AG04450 (cell line): ENCODE measurements at regions not wholly inside any gene's neighbourhood (a gene's known extent, or its start where the extent isn't known, plus 50 kb on each side); places are given as distances from the start of the nearest gene placed in this dataset.

Experiments
- CTCF ChIA-PET: fragments of 300-600, 350-600 bp; formaldehyde crosslinking; extraction: SDS; loops from one replicate; lab custom pipeline; 2022; ENCODE audit warnings: antibody characterized with exemption, inconsistent platforms; lab: Charles Lee
- POLR2A ChIA-PET: fragments of 350-600 bp; formaldehyde crosslinking; extraction: SDS; loops from one replicate; lab custom pipeline; 2021; ENCODE audit warnings: antibody characterized with exemption, inconsistent platforms; lab: Yijun Ruan, JAX
- DNase-seq: peaks from one replicate; pipeline ENCODE4 v3.0.0-alpha.2; 2011; ENCODE audit warnings: low read depth, low spot score
- H3K27ac ChIP-seq: one replicate; pipeline ENCODE4 v1.5.1; 2012; ENCODE audit warnings: low read depth, low read length, control low read depth
- H3K27me3 ChIP-seq: one replicate; pipeline ENCODE4 v1.6.0; 2012; ENCODE audit warnings: low read length; ENCODE audit not compliant: control insufficient read depth, insufficient read depth
- H3K4me3 ChIP-seq: 2 replicates; pipeline ENCODE4 v1.5.1; 2011; ENCODE audit warnings: mild to moderate bottlenecking, low read depth, low read length, control low read depth
- H3K9me3 ChIP-seq: 2 replicates; pipeline ENCODE4 v1.5.1; 2012; ENCODE audit warnings: low read length; ENCODE audit not compliant: control insufficient read depth, insufficient read depth
- TF ChIP-seq, protein P1 (sequence below): IDR thresholded peaks from 2 replicates; pipeline ENCODE4 v1.5.1; 2011; ENCODE audit warnings: low read depth, low read length, control low read depth, inconsistent platforms

DNA sequence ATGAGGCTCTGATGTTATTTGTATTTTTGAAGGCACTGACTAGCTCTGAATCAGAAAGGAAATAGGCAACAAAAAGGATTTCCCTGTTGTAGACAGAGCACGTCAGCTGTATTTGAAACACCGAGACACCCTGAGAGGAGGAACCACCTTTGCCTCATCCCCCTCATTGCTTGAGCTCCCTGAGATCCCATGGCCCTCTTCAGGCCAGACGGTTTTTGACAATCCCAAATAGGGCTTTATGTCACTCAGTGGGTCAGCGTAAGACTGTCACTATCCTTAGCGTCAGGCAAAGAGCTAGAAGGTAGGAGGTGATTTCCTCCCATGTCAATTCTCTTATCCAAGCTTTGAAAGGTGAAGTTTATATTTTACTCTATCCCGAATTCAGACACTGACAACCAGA is 254.3 kb downstream of the ZNF621 start:
- CTCF ChIA-PET, result no interaction called here
- Histone ChIP-seq H3K4me3 (no peak overlapping the region), H3K27me3 (no peaks in the 10 kb centered on the region), H3K27ac (no peak overlapping the region), H3K9me3 (no peaks in the 10 kb centered on the region; the same call in 1 of the 2 replicates)
- DNase-seq, result no peak
- POLR2A ChIA-PET, result no interaction called here
- TF ChIP-seq, protein P1, sequence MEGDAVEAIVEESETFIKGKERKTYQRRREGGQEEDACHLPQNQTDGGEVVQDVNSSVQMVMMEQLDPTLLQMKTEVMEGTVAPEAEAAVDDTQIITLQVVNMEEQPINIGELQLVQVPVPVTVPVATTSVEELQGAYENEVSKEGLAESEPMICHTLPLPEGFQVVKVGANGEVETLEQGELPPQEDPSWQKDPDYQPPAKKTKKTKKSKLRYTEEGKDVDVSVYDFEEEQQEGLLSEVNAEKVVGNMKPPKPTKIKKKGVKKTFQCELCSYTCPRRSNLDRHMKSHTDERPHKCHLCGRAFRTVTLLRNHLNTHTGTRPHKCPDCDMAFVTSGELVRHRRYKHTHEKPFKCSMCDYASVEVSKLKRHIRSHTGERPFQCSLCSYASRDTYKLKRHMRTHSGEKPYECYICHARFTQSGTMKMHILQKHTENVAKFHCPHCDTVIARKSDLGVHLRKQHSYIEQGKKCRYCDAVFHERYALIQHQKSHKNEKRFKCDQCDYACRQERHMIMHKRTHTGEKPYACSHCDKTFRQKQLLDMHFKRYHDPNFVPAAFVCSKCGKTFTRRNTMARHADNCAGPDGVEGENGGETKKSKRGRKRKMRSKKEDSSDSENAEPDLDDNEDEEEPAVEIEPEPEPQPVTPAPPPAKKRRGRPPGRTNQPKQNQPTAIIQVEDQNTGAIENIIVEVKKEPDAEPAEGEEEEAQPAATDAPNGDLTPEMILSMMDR, result no peak

DNA sequence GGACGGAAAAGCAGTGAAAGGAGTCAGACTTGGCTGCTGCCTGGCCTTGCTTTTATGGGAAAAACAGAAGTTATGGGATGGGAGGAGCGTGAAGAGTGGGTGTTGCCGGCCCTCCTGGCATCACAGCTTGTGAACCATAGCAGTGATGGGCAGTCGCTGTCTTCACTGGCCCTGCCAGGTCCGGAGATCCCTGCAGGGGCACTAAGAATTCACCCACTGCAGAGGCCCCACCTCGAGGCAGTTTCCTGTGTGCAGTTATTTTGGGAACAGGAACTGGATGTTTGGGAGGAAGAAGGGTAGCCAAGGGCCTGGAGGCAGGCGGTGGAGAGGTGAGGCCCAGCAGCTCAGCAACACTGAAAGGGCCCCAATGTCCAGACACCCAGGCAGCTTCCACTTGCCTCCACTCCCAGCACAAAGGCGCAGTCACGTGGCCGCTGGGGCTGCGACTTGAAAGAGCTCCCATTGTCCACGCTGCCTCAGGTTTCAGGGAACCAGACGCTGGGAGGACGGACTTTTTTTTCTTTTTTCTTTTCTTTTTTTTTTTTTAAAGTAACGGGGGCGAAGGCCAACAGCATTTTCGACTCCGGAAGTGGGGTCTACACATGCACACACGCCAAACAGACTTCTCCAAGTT is 255.6 kb downstream of the ZNF621 start:
- no peak for DNase-seq
- Histone ChIP-seq H3K4me3 (no peak overlapping the region), H3K27ac (no peak overlapping the region), H3K27me3 (no peaks in the 10 kb centered on the region), H3K9me3 (no peaks in the 10 kb centered on the region; the same call in 1 of the 2 replicates)
- ChIA-PET POLR2A (no interaction called here), CTCF (no interaction called here)
- TF ChIP-seq, protein P1, result no peak

DNA sequence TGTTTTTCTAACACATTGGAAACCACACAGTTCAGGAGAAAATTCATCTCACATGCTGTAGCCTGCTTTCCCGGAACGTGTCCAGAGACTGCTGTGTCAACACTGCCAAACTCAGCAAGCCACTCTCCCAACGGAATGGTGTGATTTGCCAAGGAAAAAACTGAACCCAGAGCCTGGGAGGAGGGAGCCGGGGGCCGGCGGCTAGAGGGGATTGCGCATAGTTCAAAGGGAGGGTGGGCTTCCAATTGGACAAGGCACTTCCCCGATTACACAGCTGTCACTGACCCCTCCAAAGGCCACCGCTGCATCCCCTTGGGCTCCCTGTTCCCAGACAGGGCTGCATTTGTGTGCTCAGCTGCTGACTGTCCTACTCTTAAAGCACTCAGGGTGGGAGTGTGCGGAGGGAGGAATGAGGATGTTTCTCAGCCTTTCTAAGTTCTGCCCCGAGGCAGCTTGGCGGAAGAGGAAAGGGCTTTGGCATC is 256.2 kb downstream of the ZNF621 start:
- CTCF ChIA-PET, result no interaction called here
- TF ChIP-seq, protein P1, result no peak
- Histone ChIP-seq H3K4me3 (no peak overlapping the region), H3K27ac (no peak overlapping the region), H3K27me3 (no peaks in the 10 kb centered on the region), H3K9me3 (no peaks in the 10 kb centered on the region; the same call in 1 of the 2 replicates)
- POLR2A ChIA-PET, result interaction anchor here (0.8 kb wide), 1 partner anchor 242 kb away, joined by 3 read pairs; no protein-coding TSS in a partner anchor
- no peak for DNase-seq

DNA sequence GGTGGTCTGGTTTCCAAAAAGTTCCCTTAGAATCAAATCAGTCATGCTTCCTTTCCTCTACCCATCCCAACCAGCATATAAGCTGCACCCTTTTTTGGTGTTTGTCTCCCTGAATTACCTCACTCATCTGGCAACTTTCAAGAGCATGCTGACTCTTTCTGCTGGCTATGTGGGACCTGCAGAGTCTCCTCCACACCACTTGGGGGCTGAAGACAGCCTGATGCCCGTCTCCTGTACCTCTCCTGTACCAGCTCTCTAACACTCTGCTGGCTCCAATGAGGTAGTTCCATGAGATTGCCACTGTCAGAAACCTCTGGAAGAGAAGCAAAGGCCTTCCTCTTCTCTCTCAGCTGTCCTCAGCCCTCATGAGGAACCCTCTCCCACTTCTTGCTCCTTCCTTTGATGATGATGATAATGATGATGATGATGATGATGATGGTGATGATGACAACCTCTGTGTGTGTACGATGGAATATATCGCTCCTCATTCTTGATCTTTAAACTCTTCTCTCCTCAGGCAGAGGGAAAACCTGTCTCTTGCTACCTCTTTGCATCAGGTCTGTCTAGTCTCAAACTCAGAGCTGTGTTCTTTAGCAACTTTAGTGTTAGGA is 257.5 kb downstream of the ZNF621 start:
- Histone ChIP-seq H3K27ac (no peak overlapping the region), H3K4me3 (no peak overlapping the region), H3K27me3 (no peaks in the 10 kb centered on the region), H3K9me3 (no peaks in the 10 kb centered on the region; the same call in 1 of the 2 replicates)
- TF ChIP-seq, protein P1, result no peak
- DNase-seq, result no peak
- POLR2A ChIA-PET, result no interaction called here
- CTCF ChIA-PET, result no interaction called here

DNA sequence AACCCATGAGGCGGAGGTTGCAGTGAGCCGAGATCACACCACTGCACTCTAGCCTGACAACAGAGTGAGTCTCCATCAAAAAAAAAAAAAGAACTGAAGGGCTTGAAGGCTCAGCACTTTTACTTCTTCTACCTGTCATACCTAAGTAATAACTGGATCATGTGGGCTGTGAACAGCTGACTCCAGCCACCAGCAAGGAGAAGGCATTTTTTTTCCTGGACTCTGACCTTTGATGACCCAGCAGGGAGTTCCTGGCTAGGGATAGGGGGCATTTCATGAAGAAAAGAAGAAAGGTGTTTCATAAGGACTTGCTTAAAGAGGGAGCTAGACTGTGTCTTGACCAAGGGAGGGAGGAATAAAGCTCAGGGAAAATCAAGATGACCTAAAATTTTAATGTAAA is 266.0 kb downstream of the ZNF621 start:
- ChIA-PET POLR2A (no interaction called here), CTCF (no interaction called here)
- H3K27me3 ChIP-seq, result no peaks in the 10 kb centered on the region
- TF ChIP-seq, protein P1, result no peak
- H3K9me3 ChIP-seq, result no peaks in the 10 kb centered on the region
- DNase-seq, result no peak
- no peak overlapping the region for H3K4me3 ChIP-seq
- H3K27ac ChIP-seq, result no peak overlapping the region
